ENCODE measurements at regions not wholly inside any gene's neighbourhood (a gene's known extent, or its start where the extent isn't known, plus 50 kb on each side); places are given as distances from the start of the nearest gene placed in this dataset.

GRCh38 chr5:87686975-87687374 is 274.2 kb upstream of the CCNH start:
- TF ChIP-seq CTCF (conservative IDR thresholded peaks at IDR 0.05 in 1 of 2, IDR thresholded peaks at IDR 0.05 in 1 of 2; ENCODE audit: extremely low read depth in 1 of 2, insufficient read depth in 1 of 2, low read depth in 1 of 2, low read length in 2 of 2) = no peak
- no peak for TF ChIP-seq EZH2 (IDR thresholded peaks at IDR 0.05; ENCODE audit: borderline replicate concordance, low read length)
